ENCODE measurements at regions not wholly inside any gene's neighbourhood (a gene's known extent, or its start where the extent isn't known, plus 50 kb on each side); places are given as distances from the start of the nearest gene placed in this dataset.
"Not testable (repeated sequence)": the region's sequence is repeated elsewhere in the genome, so short reads cannot be mapped to it uniquely, and the experiment has no call there.

GRCh38 chr5:21613971-21614488, 1239.1 kb downstream of the CDH12 start:
- no peak for DNase-seq

DNA sequence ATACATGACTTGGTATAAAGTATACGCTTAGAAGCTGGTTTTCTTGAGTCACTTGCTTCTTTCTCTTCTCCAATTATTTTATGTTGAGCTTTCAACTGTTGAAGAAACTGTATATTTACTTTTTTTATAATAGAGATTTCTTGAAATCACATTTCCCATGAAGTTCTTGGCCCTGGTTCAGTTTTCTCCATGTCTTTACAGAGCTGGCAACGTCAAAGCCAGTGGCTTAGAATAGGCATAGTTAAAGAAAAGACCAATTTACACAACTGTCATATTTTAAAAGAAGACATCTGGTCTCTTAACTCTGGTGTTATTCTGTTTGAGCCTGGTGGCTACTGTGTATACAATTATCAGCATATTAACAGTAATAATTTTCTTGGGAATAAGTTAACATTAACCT, 1249.3 kb downstream of the CDH12 start:
- DNase-seq: no peak

DNA sequence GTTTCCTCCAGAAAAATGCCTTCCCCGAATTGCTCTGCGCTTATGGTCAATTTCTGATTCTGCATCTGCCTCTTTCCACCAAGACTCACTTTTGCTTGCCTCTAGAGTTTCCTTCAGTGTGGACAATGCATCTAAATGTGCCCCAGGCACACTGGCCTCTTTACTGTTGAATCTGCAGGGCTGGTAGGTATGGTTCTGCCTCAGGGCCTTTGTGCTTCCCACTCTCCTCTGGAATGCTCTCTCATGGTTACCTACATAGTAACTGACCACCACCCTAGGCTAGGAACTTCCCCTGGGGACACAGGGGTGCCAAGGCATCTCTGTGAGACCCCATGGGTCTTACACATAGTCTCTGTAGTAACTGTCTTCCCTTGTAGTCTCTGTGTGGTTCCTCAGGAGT, 1258.6 kb downstream of the CDH12 start:
- no peak for DNase-seq

- DNase-seq: no peak
These were observed 1259.9 kb downstream of the CDH12 start for GRCh38 chr5:21593261-21593660.

DNA sequence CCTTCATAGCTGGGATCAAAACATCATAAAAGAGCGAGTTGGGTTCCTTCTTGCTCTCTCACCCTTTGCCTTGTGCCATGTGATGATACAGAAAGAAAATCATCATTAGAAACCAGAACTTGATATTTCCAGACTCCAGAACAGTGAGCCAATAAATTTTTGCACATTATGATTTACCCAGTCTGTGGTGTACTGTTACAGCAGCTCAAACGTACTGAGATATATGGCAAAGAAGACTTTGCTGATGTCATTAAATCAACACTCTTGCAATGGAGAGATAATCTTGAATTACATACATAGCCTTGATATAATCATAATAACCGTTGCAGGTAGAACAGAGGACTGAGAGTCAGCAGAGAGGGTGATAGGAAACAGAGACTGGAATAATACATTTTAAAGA, 1271.6 kb downstream of the CDH12 start:
- no peak for DNase-seq

GRCh38 chr5:21574961-21575360, 1278.2 kb downstream of the CDH12 start:
- no peak for DNase-seq

DNA sequence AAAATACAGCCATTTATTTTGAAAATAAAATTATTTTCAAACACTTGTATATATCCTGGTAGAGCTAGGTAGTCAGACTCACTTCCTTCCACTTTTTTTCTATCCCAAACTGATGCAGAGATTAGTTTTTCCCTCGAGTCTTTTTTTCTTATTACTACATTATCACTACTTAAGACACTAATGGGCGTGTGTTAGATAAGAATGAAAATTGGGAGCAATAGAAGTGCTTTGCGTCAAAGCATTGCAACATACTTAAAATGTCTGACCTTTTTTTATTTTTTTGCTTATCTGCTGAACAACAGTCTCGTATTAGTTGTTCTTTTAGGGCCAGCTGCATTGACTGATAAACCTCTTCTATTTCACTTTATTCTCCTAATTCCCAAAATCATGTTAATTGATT, 1278.7 kb downstream of the CDH12 start:
- DNase-seq: no peak

DNA sequence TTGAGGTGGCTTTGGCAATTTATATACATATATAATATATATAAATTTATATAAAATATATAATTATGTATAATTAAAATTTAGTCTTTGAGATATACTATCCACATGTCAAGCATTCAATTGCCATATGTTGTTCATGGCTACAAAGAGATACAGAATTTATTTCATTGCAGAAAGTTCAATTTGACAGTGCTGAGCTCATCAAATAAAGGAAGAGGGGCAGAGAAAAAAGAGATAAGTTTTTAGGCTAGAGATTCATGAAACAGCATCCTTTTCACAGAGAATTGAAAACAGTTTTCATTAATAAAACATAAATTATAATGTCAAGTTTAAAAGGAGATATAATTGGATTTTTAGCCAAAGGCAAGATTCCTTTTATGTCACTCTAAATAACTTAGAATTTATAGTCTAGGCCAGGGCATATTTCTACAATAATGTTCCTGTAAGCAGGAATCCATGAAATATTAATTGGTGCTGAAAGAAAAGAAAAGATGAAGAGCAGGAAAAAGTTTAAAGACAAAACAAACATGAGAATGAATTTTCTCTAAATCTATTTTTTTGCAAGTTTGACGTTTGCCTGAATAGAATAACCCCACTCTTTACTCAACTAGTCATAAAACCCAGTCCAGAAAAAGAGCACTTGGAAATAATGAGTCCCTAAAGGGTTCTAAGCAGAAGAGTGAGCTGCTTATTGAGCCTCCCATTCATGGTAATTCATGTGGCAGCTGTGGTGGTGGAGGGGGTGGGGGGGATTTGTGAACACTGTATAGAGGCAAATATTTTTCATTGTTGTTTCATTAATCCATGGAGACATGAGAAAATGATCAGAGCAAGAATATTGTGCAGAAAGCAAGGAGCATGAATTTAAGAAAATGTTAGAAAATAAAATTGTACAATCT, 1279.5 kb downstream of the CDH12 start:
- DNase-seq: no peak

GRCh38 chr5:21571196-21571595, 1281.9 kb downstream of the CDH12 start:
- DNase-seq: not testable (repeated sequence)

DNA sequence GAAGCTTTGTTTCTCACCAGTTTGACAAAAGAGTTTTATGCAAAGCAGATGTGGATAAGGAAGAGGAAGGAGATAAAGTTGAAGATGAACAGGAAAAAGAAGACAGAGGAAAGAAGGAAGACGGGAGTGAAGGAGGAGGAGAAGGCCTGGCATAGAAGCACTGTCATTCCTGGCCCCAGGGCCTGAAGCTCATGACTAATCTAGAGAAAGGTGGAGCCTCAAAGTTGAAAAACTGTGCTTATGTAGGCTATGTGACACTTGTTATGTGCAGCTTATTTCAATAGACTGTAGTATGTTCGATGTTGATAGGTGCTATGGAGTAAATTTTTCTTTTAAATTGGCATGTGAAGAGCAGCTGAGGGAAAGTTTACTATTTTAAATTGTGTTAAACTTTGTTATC, 1294.0 kb downstream of the CDH12 start:
- not testable (repeated sequence) for DNase-seq

- not testable (repeated sequence) for DNase-seq
These were observed 1300.9 kb downstream of the CDH12 start for GRCh38 chr5:21552263-21552662.

GRCh38 chr5:21550916-21551315, 1302.2 kb downstream of the CDH12 start:
- peak in 1 of 58 donors; percentile 38 for DNase-seq

GRCh38 chr5:21547656-21548055, 1305.5 kb downstream of the CDH12 start:
- DNase-seq: not testable (repeated sequence)

- DNase-seq: not testable (repeated sequence)
These were observed 1318.0 kb downstream of the CDH12 start for GRCh38 chr5:21535114-21535513.

DNA sequence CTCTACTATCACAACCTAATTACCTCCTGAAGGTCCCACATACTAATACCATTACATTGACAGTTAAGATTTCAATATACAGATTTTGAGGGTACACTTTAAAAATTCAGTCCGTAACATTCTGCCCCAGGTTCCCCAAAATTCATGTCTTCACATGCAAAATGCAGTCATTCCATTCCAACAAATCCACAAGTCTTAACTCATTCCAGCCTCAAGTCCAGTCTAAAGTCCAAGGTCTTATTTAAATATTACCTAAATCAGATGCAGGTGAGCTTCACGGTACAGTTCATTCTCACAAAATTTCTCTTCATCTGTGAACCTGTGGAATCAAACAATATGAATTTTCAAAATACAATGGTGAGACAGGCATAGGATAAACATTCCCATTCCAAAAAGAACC, 1332.0 kb downstream of the CDH12 start:
- DNase-seq: not testable (repeated sequence)

- not testable (repeated sequence) for DNase-seq
These were observed 1356.2 kb downstream of the CDH12 start for GRCh38 chr5:21496926-21497325.

- DNase-seq: not testable (repeated sequence)
These were observed 1357.1 kb downstream of the CDH12 start for GRCh38 chr5:21496056-21496455.

DNA sequence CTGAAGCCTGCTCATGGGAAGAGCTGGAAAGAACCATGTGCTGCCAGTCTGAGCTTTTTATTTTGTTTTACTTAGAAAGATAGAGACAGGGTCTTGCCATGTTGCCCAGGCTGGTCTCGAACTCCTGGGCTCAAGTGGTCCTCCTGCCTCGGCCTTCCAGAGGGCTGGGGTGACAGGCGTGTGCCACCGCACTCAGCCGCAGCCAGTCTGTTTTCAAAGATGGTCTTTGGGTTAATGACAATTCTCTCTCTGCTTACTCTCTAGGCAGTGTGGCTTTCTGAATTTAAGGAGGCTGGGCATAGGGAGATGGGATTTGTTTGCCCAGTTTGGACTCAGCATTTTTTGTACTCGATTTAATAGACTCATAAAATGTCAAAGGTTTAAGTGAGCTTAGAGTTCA, 1357.9 kb downstream of the CDH12 start:
- not testable (repeated sequence) for DNase-seq

DNA sequence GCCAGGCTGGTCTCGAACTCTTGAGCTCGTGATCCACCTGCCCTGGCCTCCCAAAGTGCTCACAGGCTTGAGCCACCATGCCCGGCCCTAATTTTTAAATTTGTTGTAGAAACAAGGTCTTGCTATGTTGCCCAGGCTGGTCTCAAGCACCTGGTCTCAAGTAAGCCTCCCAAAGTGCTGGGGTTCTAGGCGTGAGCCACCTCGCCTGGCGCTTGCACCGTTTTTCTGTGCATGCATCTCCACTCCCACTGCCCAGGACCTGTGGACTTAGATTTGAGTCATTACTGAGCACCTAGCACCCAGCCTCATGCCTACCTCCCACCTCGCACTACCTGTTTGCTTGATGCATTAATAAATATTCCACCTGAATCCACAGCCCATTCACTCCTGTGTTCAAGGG, 1359.1 kb downstream of the CDH12 start:
- not testable (repeated sequence) for DNase-seq

DNA sequence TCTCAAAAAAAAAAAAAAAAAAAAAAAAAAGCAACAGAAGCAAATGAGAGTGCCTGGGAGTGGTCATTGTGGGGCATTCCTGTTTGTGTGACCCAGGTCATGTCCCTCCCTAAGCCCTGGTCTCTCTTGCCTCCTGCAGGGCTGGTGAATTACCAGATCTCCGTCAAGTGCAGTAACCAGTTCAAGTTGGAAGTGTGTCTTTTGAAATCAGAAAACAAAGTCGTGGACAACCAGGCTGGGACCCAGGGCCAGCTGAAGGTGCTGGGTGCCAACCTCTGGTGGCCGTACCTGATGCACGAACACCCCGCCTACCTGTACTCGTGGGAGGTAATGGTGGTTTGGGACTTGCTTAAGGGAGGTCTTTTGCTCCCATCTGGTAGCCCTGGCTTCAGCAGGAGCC, 1362.0 kb downstream of the CDH12 start:
- DNase-seq: not testable (repeated sequence)

- not testable (repeated sequence) for DNase-seq
These were observed 1364.3 kb downstream of the CDH12 start for GRCh38 chr5:21488828-21489227.

DNA sequence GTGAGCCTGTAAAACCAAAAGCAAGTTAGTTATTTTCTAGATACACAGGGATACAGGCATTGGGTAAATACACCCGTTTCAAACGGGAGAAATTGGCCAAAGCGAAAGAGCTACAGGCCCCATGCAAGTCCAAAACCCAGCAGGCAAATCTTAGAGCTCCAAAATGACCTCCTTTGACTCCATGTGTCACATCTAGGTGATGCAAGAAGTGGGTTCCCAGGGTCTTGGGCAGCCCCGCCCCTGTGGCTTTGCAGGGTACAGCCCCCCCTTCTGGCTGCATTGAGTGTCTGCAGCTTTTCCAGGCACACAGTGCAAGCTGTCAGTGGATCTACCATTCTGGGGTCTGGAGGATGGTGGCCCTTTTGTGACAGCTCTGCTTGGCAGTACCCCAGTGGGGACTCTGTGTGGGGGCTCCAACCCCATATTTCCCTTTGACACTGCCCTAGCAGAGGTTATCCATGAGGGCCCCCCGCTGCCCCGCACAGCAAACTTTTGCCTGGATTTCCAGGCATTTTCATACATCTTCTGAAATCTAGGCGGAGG, 1367.6 kb downstream of the CDH12 start:
- DNase-seq: not testable (repeated sequence)

DNA sequence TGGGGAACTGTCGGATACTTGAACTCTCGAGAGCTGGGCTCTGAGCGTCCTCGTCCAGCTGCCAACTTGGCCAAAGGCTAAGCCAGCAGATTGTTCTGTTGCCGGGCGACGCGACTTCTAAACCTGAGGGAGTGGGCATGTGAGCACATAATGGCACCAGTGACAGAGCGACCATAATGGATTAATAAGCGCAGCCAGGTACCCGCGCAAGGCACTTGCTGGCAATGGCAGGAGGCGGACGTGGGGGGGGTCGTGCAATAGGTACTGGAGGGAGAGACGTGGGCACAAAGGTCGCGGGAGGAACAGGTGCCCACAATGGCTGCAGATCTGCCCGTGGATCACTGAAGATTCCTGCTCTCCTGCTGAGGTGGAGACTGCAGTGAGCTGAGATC, 1368.7 kb downstream of the CDH12 start:
- DNase-seq: not testable (repeated sequence)

Data from anterior cingulate cortex (tissue), 58 donors.